Activated naive CD4-positive, alpha-beta T cell treated with anti-CD3 and anti-CD28 coated beads, Interleukin-2, amount 50 U/mL, for 16 hours (primary cell): ENCODE measurements at regions not wholly inside any gene's neighbourhood (a gene's known extent, or its start where the extent isn't known, plus 50 kb on each side); places are given as distances from the start of the nearest gene placed in this dataset.

ENCODE experiments used
- DNase-seq: peaks from one replicate; pipeline ENCODE4 v3.0.0-alpha.2; 2020

DNA sequence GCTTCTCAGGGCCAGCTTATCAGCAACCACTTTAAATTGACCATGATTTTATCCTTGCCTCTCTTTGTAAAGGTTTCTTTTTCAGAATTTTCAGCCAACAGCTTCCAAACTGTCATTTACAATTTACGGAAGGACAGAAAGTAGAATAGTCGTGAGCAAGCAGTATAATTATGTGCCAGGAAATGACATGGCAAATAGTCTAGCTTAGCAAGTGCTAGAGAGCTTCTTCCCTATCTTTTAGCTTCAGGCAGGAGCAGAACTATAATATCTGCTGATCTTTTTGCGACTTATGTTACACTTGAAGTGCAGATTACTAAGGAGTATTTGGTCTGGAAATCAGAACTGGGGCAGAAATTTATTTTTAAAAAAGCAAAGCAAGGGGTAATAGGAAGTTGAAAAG, 123.0 kb upstream of the AP1S2 start:
- no peak for DNase-seq

- no peak for DNase-seq
Measured at GRCh38 chrX:15976396-15976795, 121.8 kb upstream of the AP1S2 start.

DNA sequence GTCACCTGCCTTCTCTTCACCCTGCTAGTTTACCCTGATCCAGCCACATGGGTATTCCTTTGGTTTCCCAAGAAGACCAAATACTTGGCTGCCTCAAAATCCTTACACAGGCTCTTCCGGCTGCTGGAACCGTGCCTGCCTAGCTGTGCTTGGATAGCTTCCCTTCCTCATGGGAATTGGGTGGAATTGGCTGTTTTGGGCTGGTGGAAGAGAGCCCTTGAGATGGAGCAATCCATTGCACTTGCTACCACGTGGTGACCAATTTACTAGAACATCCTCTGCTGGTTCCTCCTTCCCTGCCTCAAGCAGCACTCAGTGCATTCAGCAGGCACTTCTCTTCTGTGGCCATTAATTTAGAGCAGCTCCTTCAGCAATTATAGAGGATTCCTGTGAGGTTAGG, 119.3 kb upstream of the AP1S2 start:
- DNase-seq = no peak

DNA sequence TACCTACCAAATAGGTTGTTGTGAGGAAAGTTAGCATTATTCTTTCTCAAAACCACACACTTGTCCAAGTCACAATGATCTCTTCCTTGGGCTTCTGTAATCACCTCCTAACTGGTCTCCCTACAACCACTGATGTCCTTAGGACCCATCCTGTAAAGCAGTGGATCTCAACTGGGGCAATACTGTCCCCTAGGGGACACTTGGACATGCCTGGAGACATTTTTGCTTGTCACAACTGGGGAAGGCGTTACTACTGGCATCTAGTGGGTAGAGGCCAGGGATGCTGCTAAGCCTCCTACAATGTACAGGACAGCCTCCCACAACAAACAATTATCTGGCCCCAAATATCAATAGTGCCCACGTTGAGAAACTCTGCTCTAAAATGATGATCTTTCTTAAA, 118.7 kb upstream of the AP1S2 start:
- DNase-seq = no peak

DNA sequence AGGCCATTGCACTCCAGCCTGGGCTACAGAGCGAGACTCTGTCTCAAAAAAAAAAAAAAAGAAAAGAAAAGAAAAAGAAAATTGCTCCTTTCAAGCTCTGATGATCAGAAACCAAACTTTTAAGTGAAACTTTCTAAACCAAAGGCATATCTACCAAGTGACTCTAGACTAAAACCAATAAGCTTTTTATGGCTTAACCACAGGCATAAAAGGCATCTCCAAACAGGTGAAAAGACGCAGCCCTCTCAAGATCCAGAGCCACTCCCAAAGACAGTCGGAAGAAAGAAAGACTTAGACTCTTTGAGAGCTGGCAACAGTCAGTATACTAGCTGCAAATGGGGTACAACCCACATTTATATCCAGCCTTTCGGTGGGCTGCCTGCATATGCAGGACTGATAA, 117.1 kb upstream of the AP1S2 start:
- DNase-seq = no peak

DNA sequence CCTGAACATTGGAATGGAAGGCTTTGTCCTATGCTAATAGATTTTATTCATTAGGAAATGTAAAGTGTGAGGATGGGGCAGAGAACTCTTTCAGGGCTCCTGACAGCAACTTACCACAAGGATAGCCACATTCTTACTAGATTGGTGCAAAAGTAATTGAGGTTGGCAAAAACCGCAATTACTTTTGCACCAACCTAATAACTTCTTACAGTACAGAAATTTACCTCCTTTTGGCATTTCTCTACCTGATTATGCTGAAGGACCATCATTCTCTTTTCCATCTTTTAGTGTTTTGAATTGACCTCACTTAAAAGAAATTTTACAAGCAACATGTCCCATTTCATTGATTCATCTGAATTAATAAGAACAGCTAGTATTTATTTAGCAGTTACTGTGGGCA, 109.2 kb upstream of the AP1S2 start:
- DNase-seq = no peak

DNA sequence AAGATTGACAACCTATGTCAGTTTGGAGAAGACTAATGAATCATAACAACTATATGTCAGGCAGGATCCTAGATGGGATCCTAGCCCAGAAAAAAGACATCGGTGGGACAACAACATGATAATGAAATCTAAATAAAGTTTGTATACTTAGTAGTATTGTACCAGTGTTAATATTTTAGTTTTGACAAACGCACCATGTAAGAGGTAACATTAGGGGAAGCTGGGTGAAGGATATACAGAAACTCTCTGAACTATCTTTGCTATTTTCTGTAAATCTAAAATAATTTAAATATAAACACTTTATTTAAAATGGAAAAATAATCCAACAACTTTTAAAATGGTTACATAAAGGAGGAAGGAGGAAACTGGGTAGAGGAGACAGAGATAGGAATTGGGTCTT, 105.6 kb upstream of the AP1S2 start:
- DNase-seq = no peak

GRCh38 chrX:15956681-15957080, 102.1 kb upstream of the AP1S2 start:
- DNase-seq = no peak

DNA sequence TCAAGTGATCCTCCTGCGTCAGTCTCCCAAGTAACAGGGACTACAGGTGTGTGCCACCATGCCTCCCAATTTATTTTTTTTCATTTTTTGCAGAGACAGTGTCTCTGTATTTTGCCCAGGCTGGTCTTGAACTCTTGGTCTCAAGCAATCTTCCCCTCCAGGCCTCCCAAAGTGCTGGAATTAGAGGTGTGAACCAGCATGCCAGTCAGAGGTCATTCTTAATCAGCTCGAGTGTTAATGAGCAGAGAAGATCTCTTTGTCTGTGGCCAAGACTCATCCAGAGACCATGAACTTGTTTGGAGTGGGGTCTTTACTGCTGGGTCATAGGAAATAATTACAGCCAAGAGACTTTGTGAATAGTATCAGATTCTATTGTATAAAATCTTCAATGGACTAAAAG, 99.2 kb upstream of the AP1S2 start:
- DNase-seq = no peak

DNA sequence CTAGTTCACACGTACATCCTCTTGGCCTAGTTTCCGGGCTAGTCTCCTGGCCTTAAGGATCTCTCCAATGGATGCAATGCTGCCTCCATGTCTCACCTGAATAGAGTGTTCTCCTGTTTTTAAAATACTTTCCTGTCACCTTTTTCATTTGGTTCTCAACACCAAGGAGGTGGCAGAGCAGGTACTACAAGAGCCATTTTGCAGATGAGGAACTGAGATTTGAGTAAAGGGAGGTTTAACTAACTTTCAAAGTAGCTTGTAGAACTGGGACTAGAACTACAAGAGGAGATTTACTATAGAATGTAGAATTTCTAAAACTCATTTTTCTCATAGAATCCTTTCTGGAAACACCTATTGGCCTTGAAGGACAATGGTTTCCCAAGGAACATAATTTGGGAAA, 97.6 kb upstream of the AP1S2 start:
- no peak for DNase-seq

DNA sequence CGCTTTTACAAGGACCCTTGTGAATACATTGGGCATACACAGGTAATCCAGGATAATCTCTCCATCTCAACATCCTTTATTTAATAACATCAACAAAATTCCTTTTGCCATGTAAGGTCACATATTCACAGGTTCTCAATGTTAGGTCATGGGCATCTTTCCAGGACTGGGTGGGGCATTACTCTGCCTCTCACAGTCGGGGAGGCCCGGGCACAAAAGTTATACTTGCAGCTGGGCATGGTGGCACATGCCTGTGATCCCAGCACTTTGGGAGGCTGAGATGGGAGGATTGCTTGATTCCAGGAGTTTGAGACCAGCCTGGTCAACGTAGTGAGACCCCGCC, 93.7 kb upstream of the AP1S2 start:
- DNase-seq = no peak

DNA sequence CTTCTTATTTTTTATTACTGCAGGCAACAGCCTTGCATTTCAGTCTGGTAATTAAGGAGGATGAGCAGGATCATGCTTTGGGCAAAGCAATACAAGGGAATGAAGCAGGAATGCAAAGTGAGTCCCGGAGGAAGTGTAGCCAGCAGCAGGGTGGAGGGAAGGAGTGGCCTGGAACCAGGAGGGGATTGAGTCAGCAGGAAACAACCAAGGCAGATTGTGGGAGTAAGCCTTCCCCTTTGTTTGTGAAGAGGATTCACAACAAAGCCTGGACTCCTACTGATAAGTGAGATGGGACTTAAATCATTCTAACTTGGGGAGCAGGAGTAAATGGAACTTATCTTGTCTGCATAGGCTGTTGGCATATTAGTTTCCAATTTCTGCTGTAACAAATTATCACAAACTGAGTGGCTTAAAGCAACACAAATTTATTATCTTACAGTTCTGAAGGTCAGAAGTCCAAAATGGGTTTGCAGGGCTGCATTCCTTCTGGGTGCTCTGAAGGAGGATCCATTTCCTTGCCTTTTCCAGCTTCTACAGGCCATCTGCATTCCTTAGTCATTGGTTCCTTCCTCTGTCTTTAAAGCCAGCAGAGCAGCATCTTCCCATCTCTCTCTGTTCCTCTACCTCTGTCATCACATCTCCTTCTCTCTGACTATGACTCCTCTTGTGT, 93.2 kb upstream of the AP1S2 start:
- DNase-seq = no peak

DNA sequence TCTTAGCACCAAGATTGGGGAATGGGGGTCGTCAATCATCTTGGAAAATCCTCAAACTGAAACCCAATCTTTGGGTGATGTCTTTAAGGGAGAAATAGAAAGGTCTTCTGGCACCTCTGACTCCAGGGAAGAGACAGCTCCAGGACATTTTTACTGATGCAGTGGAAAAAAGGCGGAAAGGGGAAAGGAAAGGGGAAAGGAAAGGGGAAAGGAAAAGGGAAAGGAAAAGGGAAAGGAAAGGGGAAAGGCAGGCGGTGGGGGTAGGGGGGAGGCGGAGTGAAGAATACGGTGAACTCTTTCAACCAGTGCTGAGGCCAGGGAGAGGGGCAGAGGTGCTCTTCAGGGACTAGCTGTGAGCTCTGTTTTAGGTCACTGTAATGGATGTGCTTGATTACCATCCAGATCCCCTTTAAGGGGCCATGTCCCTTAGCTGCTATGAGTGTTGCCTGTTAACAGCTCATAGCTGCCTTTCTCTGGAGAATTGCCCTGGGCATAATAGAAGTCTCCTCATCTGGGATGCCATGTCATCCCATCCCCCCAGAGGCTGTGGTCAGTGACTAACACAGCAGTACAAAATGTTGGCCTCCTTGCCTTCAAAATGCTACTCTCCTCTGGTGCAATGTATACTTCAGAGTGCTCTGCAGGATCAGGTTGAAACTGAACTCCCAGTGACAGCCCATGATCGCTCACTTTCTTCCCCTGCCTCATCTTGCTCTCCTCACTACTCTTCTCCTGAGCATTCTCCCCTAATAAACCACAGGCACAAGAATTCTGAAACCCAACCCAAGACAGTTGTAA, 92.4 kb upstream of the AP1S2 start:
- DNase-seq = no peak

GRCh38 chrX:15943391-15943790, 88.8 kb upstream of the AP1S2 start:
- no peak for DNase-seq

DNA sequence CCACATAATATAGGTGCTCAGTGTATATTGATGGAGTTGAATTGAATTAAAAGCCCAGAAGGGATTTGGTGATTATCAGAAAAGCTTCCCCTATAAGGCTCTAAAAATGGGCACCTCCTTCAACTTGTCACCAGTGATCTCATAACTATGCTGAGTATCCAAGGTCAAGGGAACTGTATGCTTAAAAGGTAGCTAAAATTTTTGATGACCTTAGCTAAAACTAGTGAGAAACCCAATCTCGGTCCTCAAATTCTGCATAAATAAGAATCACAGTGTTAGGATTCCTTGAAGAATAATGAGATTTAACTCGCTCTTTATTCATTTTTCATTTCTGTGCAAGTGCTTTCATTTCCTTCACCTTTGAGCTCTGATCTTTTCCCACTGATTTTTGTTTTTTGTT, 87.7 kb upstream of the AP1S2 start:
- no peak for DNase-seq

- DNase-seq = no peak
Measured at GRCh38 chrX:15939737-15940136, 85.1 kb upstream of the AP1S2 start.

GRCh38 chrX:15938072-15938471, 83.5 kb upstream of the AP1S2 start:
- DNase-seq = no peak

DNA sequence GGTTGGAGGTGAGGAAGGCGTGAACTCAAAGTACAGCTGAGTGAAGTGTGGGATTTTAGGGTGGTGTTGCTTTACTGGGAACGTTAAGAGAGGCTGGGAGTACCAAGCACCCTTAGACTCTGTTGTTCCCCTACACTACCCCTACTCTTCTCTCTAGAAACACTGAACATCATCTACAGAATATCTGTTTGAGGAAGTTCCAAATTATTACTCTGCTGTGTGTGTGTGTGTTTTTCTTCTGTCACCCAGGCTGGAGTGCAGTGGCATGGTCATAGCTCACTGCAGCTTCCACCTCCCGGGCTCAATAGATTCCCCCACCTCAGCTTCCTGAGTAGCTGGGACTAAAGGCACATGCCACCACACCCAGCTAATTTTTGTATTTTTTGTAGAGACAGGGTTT, 76.7 kb upstream of the AP1S2 start:
- DNase-seq = no peak

DNA sequence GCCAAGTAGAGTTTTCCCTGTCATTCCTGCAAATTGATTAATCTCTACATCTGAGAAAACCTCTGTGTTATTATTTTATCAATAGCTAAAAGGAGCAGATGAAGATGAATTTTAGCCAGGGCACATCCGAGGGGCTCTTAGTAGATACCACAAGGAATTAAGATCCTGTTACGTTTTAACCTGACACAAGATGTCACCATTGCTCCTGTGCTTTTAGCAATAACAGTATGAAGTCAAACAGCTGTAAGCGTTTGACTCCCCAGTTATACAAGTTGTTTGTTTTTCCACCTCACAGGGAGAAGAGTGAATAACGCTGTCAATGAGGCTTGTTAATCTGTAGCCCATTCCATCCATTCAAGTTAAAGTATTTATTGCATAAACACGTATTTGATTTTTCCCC, 76.0 kb upstream of the AP1S2 start:
- no peak for DNase-seq

DNA sequence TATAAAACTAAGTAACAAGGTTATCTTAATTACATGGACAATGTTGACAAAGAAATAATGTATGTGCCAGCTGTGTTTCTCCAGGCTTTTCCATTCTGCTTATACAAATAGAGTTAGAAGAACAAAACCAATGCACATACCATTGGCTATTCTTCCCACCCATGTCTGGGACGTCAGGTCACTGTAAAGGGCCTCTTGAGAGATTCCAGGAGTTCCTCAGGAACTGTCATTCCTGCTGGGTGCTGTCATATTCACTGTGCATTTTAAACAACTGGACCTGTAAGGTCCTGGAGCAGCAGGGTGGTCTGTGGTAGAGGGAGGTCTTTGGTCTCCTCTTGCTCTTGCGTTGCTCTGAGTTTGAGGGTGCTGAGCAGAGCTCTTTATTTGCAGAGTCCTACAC, 74.6 kb upstream of the AP1S2 start:
- DNase-seq = no peak

- no peak for DNase-seq
Measured at GRCh38 chrX:15926622-15927021, 72.0 kb upstream of the AP1S2 start.

DNA sequence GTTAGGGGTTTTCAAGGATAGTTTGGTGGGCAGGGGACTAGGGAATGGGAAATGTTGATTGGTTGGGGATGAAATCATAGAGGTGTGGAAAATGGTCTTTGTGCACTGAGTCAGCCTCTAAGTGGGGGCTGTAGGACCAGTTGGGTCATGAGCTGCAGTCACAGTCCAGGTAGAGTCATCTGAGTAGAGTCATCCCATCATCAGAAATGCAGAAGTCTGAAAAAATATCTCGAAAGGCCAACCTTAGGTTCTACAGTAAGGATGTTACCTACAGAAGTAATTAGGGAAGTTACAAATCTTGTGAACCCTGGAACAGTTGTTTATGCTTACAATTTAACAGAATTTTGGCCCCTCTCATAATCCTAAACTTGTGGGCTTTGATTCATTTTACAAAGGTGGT, 63.4 kb upstream of the AP1S2 start:
- no peak for DNase-seq

DNA sequence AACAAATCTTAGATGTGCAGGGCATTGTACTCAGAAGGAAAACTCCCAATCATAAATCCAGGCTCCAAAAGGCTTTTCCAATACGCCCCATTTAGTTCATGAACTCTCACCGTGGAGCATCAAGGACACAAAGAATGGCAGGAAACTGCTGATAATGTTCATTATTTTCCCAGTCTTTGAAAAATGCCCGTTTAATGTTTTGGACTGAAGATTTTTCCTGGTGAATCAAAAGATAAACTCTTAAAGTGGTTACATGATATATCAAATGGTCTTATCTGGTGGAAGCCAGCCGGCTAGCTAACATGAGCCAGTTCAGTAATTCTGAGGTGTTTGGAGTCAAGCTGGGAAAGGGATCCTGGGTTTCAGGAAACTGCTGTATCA, 62.1 kb upstream of the AP1S2 start:
- DNase-seq = no peak

DNA sequence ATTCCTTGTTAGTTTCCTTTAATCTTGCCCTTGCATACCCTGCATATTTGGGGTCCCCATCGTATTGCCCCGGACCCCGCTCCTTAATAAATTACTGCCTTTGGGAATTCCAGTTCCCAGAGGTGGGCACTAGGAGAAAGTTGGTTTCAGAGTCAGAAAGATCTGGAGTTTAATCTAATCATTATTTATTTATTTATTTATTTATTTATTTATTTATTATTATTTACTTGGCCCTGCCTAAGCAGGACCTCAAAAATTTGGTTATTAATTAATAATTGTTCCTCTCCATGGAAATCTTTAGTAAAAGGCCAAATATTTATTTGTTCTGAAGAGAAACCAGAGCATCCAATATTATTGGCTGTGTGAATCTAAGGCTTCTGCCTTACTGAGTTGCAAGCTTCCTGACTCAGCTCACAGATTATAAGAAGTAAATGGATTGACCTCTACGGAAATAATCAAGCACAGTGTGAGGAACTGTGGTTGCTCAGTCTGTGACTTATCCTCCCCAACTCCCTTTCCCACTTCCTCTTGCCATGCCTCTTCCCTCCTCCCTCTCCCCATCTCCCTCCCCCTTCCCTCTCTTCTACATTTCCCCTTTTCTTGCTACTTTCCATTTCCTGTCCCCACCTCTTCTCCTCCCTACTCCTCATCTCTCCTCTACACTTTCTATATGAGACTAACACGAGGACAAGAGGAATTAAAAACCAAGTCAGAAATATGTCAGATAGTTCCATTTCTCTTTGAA, 61.5 kb upstream of the AP1S2 start:
- DNase-seq = no peak
